ENCODE measurements at regions not wholly inside any gene's neighbourhood (a gene's known extent, or its start where the extent isn't known, plus 50 kb on each side); places are given as distances from the start of the nearest gene placed in this dataset.
"Not testable (repeated sequence)": the region's sequence is repeated elsewhere in the genome, so short reads cannot be mapped to it uniquely, and the experiment has no call there.

GRCh38 chr4:28082686-28083390, 1222.2 kb downstream of the STIM2 start:
- Histone ChIP-seq H3K36me3 (ENCODE audit: insufficient read depth, insufficient read length, low read length) (no peaks in the 10 kb centered on the region), H3K9ac (ENCODE audit: insufficient read length, low read depth) (no peak overlapping the region), H3K27me3 (ENCODE audit: insufficient read depth, insufficient read length) (no peaks in the 10 kb centered on the region), H3K4me3 (ENCODE audit: insufficient read length, low read depth) (no peak overlapping the region), H3K4me1 (ENCODE audit: insufficient read depth, insufficient read length) (no peaks in the 10 kb centered on the region), H3K9me3 (ENCODE audit: insufficient read depth, low read length) (peaks cover 16% of the 10 kb centered on the region; the same call in 1 of the 2 replicates)
- DNase-seq (ENCODE audit: low read depth, low spot score) = no peak
- TF ChIP-seq YY1 (IDR thresholded peaks at IDR 0.05; ENCODE audit: insufficient read depth, insufficient read length) = no peak
- TF ChIP-seq SUZ12 (IDR thresholded peaks at IDR 0.05; ENCODE audit: extremely low read depth, insufficient read depth, insufficient read length) = no peak
- TF ChIP-seq ZNF274 (IDR thresholded peaks at IDR 0.05; ENCODE audit: low read depth, low read length) = no peak

GRCh38 chr4:28092610-28093009, 1232.0 kb downstream of the STIM2 start:
- DNase-seq (ENCODE audit: low read depth, low spot score) = no peak
- no peaks in the 10 kb centered on the region for H3K36me3 ChIP-seq (ENCODE audit: insufficient read depth, insufficient read length, low read length)

DNA sequence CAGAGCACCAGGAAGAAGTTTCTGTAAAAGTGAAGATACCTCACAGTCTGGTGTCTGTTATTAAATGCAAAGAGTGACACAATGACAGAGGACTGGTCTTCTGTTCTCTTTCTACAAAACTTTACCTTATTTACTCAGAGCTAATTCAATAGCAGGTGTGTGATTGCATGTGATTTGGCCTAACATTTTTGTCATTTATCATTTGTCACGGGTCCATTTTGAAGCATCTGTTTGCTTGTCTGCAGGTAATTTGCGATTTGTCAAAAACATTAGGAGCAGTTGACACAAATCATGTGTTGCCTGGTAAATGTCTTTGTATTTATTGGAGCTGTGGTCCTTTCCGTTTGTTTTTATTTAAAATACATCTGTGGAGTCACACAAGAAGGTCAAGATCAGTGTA, 1232.4 kb downstream of the STIM2 start:
- DNase-seq (ENCODE audit: low read depth, low spot score) = no peak
- TF ChIP-seq ZNF274 (IDR thresholded peaks at IDR 0.05; ENCODE audit: low read depth, low read length) (no peak), YY1 (IDR thresholded peaks at IDR 0.05; ENCODE audit: insufficient read depth, insufficient read length) (no peak), SUZ12 (IDR thresholded peaks at IDR 0.05; ENCODE audit: extremely low read depth, insufficient read depth, insufficient read length) (no peak)
- H3K27me3 ChIP-seq (ENCODE audit: insufficient read depth, insufficient read length) = no peaks in the 10 kb centered on the region
- no peaks in the 10 kb centered on the region for H3K36me3 ChIP-seq (ENCODE audit: insufficient read depth, insufficient read length, low read length)
- H3K4me1 ChIP-seq (ENCODE audit: insufficient read depth, insufficient read length) = no peaks in the 10 kb centered on the region
- no peak overlapping the region for H3K9ac ChIP-seq (ENCODE audit: insufficient read length, low read depth)
- H3K9me3 ChIP-seq (ENCODE audit: insufficient read depth, low read length) = no peaks in the 10 kb centered on the region
- H3K4me3 ChIP-seq (ENCODE audit: insufficient read length, low read depth) = no peak overlapping the region

More at GRCh38 chr4:28092610-28093009, 1232.0 kb downstream of the STIM2 start:
- Histone ChIP-seq H3K27me3 (ENCODE audit: insufficient read depth, insufficient read length) (no peaks in the 10 kb centered on the region), H3K4me3 (ENCODE audit: insufficient read length, low read depth) (no peak overlapping the region), H3K9me3 (ENCODE audit: insufficient read depth, low read length) (no peaks in the 10 kb centered on the region), H3K9ac (ENCODE audit: insufficient read length, low read depth) (no peak overlapping the region), H3K4me1 (ENCODE audit: insufficient read depth, insufficient read length) (no peaks in the 10 kb centered on the region)
- no peak for TF ChIP-seq SUZ12 (IDR thresholded peaks at IDR 0.05; ENCODE audit: extremely low read depth, insufficient read depth, insufficient read length)
- TF ChIP-seq ZNF274 (IDR thresholded peaks at IDR 0.05; ENCODE audit: low read depth, low read length) = no peak
- TF ChIP-seq YY1 (IDR thresholded peaks at IDR 0.05; ENCODE audit: insufficient read depth, insufficient read length) = no peak

- Histone ChIP-seq H3K36me3 (ENCODE audit: insufficient read depth, insufficient read length, low read length) (no peaks in the 10 kb centered on the region), H3K4me3 (ENCODE audit: insufficient read length, low read depth) (no peak overlapping the region), H3K27me3 (ENCODE audit: insufficient read depth, insufficient read length) (no peaks in the 10 kb centered on the region), H3K9me3 (ENCODE audit: insufficient read depth, low read length) (no peaks in the 10 kb centered on the region), H3K4me1 (ENCODE audit: insufficient read depth, insufficient read length) (no peaks in the 10 kb centered on the region), H3K9ac (ENCODE audit: insufficient read length, low read depth) (no peak overlapping the region)
- DNase-seq (ENCODE audit: low read depth, low spot score) = no peak
- TF ChIP-seq SUZ12 (IDR thresholded peaks at IDR 0.05; ENCODE audit: extremely low read depth, insufficient read depth, insufficient read length) (no peak), YY1 (IDR thresholded peaks at IDR 0.05; ENCODE audit: insufficient read depth, insufficient read length) (no peak), ZNF274 (IDR thresholded peaks at IDR 0.05; ENCODE audit: low read depth, low read length) (no peak)
Observed at GRCh38 chr4:28101583-28101982, 1240.9 kb downstream of the STIM2 start.

DNA sequence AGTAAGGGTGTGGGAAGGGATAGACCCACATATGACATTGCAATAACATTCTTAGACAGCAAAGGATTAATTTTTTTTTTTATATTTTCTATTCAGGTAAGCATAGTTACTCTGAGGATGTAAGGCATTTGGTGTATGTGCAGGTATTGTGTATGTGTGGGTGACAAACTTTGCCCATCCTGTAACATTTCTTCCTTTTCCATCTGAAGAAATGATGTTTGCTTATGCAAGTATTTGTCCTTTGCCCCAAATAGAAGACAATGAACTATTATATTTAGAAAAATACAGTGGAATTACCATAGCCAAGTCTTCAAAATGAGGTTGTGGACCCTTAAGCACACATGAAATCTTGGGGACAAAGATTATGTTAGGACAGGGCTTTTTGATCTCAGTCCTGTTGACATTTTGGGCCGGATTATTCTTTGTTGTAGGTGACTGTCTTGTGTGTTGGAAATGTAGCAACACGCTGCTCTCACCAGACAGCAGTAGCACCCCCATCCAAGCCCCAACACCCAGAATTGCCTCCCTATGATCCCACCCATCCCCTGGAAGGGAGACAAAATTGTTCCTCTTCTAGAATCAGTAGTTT, 1244.7 kb downstream of the STIM2 start:
- TF ChIP-seq SUZ12 (IDR thresholded peaks at IDR 0.05; ENCODE audit: extremely low read depth, insufficient read depth, insufficient read length) (no peak), YY1 (IDR thresholded peaks at IDR 0.05; ENCODE audit: insufficient read depth, insufficient read length) (no peak), ZNF274 (IDR thresholded peaks at IDR 0.05; ENCODE audit: low read depth, low read length) (no peak)
- no peaks in the 10 kb centered on the region for H3K4me1 ChIP-seq (ENCODE audit: insufficient read depth, insufficient read length)
- H3K36me3 ChIP-seq (ENCODE audit: insufficient read depth, insufficient read length, low read length) = no peaks in the 10 kb centered on the region
- no peak overlapping the region for H3K9ac ChIP-seq (ENCODE audit: insufficient read length, low read depth)
- no peak for DNase-seq (ENCODE audit: low read depth, low spot score)
- H3K4me3 ChIP-seq (ENCODE audit: insufficient read length, low read depth) = no peak overlapping the region
- no peaks in the 10 kb centered on the region for H3K9me3 ChIP-seq (ENCODE audit: insufficient read depth, low read length)
- H3K27me3 ChIP-seq (ENCODE audit: insufficient read depth, insufficient read length) = no peaks in the 10 kb centered on the region

DNA sequence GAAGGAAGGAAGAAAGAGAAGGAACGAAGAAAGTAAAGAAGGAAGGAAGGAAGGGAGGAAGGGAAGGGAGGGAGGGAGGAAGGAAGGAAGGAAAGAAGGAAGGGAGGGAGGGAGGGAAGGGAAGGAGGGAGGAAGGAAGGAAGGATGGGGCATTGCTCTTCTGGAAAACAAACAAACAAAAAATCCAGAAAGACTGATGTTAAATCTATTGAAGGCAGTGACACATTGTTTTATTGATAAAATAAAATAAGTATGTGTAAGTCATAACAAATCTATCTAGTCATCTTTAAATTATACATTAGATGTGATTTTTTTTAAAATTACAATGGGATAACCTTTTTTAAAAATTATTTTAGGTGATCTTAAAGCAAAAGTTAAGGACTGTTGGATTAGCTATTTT, 1245.5 kb downstream of the STIM2 start:
- no peaks in the 10 kb centered on the region for H3K27me3 ChIP-seq (ENCODE audit: insufficient read depth, insufficient read length)
- H3K36me3 ChIP-seq (ENCODE audit: insufficient read depth, insufficient read length, low read length) = no peaks in the 10 kb centered on the region
- no peak overlapping the region for H3K9ac ChIP-seq (ENCODE audit: insufficient read length, low read depth)
- no peak for TF ChIP-seq YY1 (IDR thresholded peaks at IDR 0.05; ENCODE audit: insufficient read depth, insufficient read length)
- no peak for TF ChIP-seq ZNF274 (IDR thresholded peaks at IDR 0.05; ENCODE audit: low read depth, low read length)
- no peak for TF ChIP-seq SUZ12 (IDR thresholded peaks at IDR 0.05; ENCODE audit: extremely low read depth, insufficient read depth, insufficient read length)
- H3K9me3 ChIP-seq (ENCODE audit: insufficient read depth, low read length) = no peaks in the 10 kb centered on the region
- no peaks in the 10 kb centered on the region for H3K4me1 ChIP-seq (ENCODE audit: insufficient read depth, insufficient read length)
- no peak for DNase-seq (ENCODE audit: low read depth, low spot score)
- no peak overlapping the region for H3K4me3 ChIP-seq (ENCODE audit: insufficient read length, low read depth)

DNA sequence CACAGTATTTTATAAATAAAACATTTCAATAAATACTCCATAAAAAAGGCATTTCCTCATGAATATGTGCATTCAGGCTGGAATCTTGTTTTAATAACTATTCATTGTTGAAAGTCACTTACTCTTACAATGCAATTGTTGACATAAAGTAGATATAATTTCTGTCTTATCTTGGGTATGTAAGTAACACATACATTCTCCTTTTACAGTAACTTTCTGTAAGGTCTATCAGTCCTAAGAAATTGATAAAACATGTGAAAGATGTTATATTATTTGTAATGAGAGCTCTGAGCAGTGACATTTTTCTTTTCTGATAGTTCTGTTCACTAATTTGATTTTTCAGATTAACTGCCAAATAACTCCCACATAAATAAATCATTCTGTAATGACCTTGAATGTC, 1249.2 kb downstream of the STIM2 start:
- Histone ChIP-seq H3K27me3 (ENCODE audit: insufficient read depth, insufficient read length) (no peaks in the 10 kb centered on the region), H3K4me3 (ENCODE audit: insufficient read length, low read depth) (no peak overlapping the region), H3K9me3 (ENCODE audit: insufficient read depth, low read length) (no peaks in the 10 kb centered on the region), H3K36me3 (ENCODE audit: insufficient read depth, insufficient read length, low read length) (no peaks in the 10 kb centered on the region), H3K4me1 (ENCODE audit: insufficient read depth, insufficient read length) (no peaks in the 10 kb centered on the region), H3K9ac (ENCODE audit: insufficient read length, low read depth) (no peak overlapping the region)
- TF ChIP-seq SUZ12 (IDR thresholded peaks at IDR 0.05; ENCODE audit: extremely low read depth, insufficient read depth, insufficient read length) (no peak), YY1 (IDR thresholded peaks at IDR 0.05; ENCODE audit: insufficient read depth, insufficient read length) (no peak), ZNF274 (IDR thresholded peaks at IDR 0.05; ENCODE audit: low read depth, low read length) (no peak)
- no peak for DNase-seq (ENCODE audit: low read depth, low spot score)

- H3K9ac ChIP-seq (ENCODE audit: insufficient read length, low read depth); H3K36me3 ChIP-seq (ENCODE audit: insufficient read depth, insufficient read length, low read length); H3K4me3 ChIP-seq (ENCODE audit: insufficient read length, low read depth); DNase-seq (ENCODE audit: low read depth, low spot score); H3K27me3 ChIP-seq (ENCODE audit: insufficient read depth, insufficient read length); H3K9me3 ChIP-seq (ENCODE audit: insufficient read depth, low read length); H3K4me1 ChIP-seq (ENCODE audit: insufficient read depth, insufficient read length): not testable (repeated sequence)
Observed at GRCh38 chr4:28112691-28113335, 1252.2 kb downstream of the STIM2 start.

DNA sequence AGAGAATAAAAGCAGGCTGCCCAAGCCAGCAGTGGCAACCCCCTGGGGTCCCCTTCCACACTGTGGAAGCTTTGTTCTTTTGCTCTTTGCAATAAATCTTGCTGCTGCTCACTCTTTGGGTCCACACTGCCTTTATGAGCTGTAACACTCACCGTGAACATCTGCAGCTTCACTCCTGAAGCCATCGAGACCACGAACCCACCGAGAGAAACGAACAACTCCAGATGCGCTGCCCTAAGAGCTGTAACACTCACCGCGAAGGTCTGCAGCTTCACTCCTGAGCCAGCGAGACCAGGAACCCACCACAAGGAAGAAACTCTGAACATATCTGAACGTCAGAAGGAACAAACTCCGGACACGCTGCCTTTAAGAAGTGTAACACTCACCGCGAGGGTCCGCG, 1252.9 kb downstream of the STIM2 start:
- H3K4me3 ChIP-seq (ENCODE audit: insufficient read length, low read depth); H3K4me1 ChIP-seq (ENCODE audit: insufficient read depth, insufficient read length); H3K9ac ChIP-seq (ENCODE audit: insufficient read length, low read depth); DNase-seq (ENCODE audit: low read depth, low spot score); H3K36me3 ChIP-seq (ENCODE audit: insufficient read depth, insufficient read length, low read length); H3K9me3 ChIP-seq (ENCODE audit: insufficient read depth, low read length); H3K27me3 ChIP-seq (ENCODE audit: insufficient read depth, insufficient read length): not testable (repeated sequence)

DNA sequence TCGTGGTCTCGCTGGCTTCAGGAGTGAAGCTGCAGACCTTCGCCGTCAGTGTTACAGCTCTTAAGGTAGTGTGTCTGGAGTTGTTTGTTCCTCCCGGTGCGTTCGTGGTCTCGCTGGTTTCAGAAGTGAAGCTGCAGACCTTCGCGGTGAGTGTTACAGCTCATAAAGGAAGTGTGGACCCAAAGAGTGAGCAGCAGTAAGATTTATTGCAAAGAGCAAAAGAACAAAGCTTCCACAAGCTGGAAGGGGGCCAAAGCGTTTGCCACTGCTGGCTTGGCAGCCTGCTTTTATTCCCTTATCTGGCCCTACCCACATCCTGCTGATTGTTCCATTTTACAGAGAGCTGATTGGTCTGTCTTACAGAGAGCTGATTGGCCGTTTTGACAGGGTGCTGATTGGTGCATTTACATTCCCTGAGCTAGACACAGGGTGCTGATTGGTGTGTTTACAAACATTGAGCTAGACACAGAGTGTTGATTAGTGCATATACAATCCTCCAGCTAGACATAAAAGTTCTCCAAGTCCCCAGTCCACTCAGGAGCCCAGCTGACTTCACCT, 1256.0 kb downstream of the STIM2 start:
- H3K4me3 ChIP-seq (ENCODE audit: insufficient read length, low read depth); H3K9me3 ChIP-seq (ENCODE audit: insufficient read depth, low read length); H3K4me1 ChIP-seq (ENCODE audit: insufficient read depth, insufficient read length); H3K36me3 ChIP-seq (ENCODE audit: insufficient read depth, insufficient read length, low read length); H3K27me3 ChIP-seq (ENCODE audit: insufficient read depth, insufficient read length); H3K9ac ChIP-seq (ENCODE audit: insufficient read length, low read depth); DNase-seq (ENCODE audit: low read depth, low spot score): not testable (repeated sequence)

Measured in NT2/D1 (cell line).